Transverse colon (tissue), 4 donors: ENCODE measurements at regions not wholly inside any gene's neighbourhood (a gene's known extent, or its start where the extent isn't known, plus 50 kb on each side); places are given as distances from the start of the nearest gene placed in this dataset.

Experiments used
- DNase-seq: peaks from one replicate; pipeline ENCODE4 v3.0.0-alpha.2; 2019
- H3K27ac ChIP-seq, 4 donors: fragments of 200-600 bp; sonication (generic); 2 replicates each; pipeline ENCODE4 v1.5.1; 2016 to 2018; ENCODE audit warnings: inconsistent platforms in 4 of 4
- H3K27me3 ChIP-seq: fragments of 200-600 bp; sonication (generic); 2 replicates; pipeline ENCODE4 v1.5.1; 2017; ENCODE audit warnings: inconsistent platforms
- H3K36me3 ChIP-seq, 4 donors: fragments of 200-600 bp; sonication (generic); 2 replicates each; pipeline ENCODE4 v1.5.1; 2017 to 2019; ENCODE audit warnings: inconsistent platforms in 4 of 4
- H3K4me1 ChIP-seq, 4 donors: fragments of 200-600 bp; sonication (generic); 2 replicates each; pipeline ENCODE4 v1.5.1; 2017 to 2020; ENCODE audit warnings: inconsistent platforms in 4 of 4
- H3K4me3 ChIP-seq, 4 donors: fragments of 200-600 bp; sonication (generic); 1 replicate in 1 of 4; 2 replicates in 3 of 4; pipeline versions ENCODE4 v1.5.1 to v1.6.1; 2017 to 2019; ENCODE audit warnings: inconsistent platforms in 4 of 4
- H3K9me3 ChIP-seq, 2 donors: fragments of 200-600 bp; sonication (generic); 2 replicates each; pipeline ENCODE4 v1.5.1; 2017 to 2019; ENCODE audit warnings: inconsistent platforms in 2 of 2
- EP300 ChIP-seq: sonication (generic); formaldehyde crosslinking; IDR thresholded peaks from one replicate; pipeline ENCODE4 v1.6.1; 2017; ENCODE audit warnings: antibody characterized with exemption, low read depth
- POLR2A ChIP-seq: fragments of 450-650 bp; IDR thresholded peaks from one replicate; pipeline ENCODE4 v1.6.1; 2016; ENCODE audit warnings: antibody characterized with exemption, mild to moderate bottlenecking, moderate library complexity
- POLR2AphosphoS5 ChIP-seq, 3 donors: sonication (generic); formaldehyde crosslinking; IDR thresholded peaks; one replicate each; pipeline ENCODE4 v1.6.1; 2016; ENCODE audit warnings: antibody characterized with exemption in 3 of 3
- WGBS, 2 donors: methylation state at CpG; one replicate each; pipeline ENCODE4 v1.1.5; 2018; ENCODE audit warnings: low coverage in 1 of 2; 5-methylcytosine and 5-hydroxymethylcytosine counted together
- in situ Hi-C, 4 donors: fragments of 200-750 bp; cut with MboI; loops; one replicate each; pipeline versions ENCODE4 v1.15.0 to v1.15.1; 2017; ENCODE audit warnings: low sequenced_read_pairs in 3 of 4, low pct_ligation_motif_present in 1 of 4, low pct_unique_long_range_greater_than_20kb in 1 of 4
- intact Hi-C: fragments of 100-400 bp; cut with DNase I; formaldehyde crosslinking; loops from one replicate; pipeline ENCODE4 v1.15.1; 2023; ENCODE audit warnings: low total_unique reads
- TF ChIP-seq, protein P1 (sequence below), 5 experiments: fragments of 200-600 bp in 3 of 5; fragments of 450-650 bp in 2 of 5; sonication (generic) in 3 of 5; IDR thresholded peaks; 1 replicate in 2 of 5; 2 replicates in 3 of 5; pipeline ENCODE4 v1.5.1; 2016 to 2017; ENCODE audit warnings: antibody characterized with exemption in 5 of 5, inconsistent platforms in 3 of 5, mild to moderate bottlenecking in 2 of 5, moderate library complexity in 1 of 5

GRCh38 chr1:187442603-187443002 lies 613.9 kb downstream of the PLA2G4A start:
- H3K4me3 ChIP-seq = no peak overlapping the region
- intact Hi-C loops = no loop called here
- in situ Hi-C loops = no loop called here
- DNase-seq = no peak
- H3K27me3 ChIP-seq = no peaks in the 10 kb centered on the region
- no peaks in the 10 kb centered on the region for H3K4me1 ChIP-seq
- TF ChIP-seq POLR2AphosphoS5 (IDR thresholded peaks at IDR 0.05) (no peak), EP300 (no peak), POLR2A (no peak)
- TF ChIP-seq, protein P1, sequence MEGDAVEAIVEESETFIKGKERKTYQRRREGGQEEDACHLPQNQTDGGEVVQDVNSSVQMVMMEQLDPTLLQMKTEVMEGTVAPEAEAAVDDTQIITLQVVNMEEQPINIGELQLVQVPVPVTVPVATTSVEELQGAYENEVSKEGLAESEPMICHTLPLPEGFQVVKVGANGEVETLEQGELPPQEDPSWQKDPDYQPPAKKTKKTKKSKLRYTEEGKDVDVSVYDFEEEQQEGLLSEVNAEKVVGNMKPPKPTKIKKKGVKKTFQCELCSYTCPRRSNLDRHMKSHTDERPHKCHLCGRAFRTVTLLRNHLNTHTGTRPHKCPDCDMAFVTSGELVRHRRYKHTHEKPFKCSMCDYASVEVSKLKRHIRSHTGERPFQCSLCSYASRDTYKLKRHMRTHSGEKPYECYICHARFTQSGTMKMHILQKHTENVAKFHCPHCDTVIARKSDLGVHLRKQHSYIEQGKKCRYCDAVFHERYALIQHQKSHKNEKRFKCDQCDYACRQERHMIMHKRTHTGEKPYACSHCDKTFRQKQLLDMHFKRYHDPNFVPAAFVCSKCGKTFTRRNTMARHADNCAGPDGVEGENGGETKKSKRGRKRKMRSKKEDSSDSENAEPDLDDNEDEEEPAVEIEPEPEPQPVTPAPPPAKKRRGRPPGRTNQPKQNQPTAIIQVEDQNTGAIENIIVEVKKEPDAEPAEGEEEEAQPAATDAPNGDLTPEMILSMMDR (IDR thresholded peaks at IDR 0.05) = no peak
- no peak overlapping the region for H3K27ac ChIP-seq
- no peaks in the 10 kb centered on the region for H3K36me3 ChIP-seq
- WGBS, 2 donors = 60 to 63% methylated on average over 3 of the region's 3 CpGs
- no peaks in the 10 kb centered on the region for H3K9me3 ChIP-seq

DNA sequence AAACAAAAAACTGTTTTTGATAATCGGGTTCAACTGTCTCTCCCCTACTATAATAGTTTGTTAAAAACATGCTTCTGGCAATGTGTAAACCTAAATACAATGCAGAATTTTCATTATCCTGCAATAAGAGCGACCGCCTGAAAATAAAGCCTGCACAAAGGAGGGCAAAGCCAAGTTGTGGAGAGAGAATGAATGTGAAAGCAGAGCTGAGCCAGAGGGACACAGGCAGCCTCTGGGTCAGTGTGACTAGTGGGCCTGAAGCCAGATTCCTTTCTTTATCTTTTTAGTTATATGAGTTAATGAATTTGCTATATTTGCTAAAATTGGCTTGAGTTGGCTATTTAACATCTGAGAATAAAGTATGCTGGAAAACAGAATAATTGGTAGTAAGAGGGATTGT lies 615.2 kb downstream of the PLA2G4A start:
- intact Hi-C loops (no loop called here), in situ Hi-C loops (no loop called here)
- 87% methylated on average over 3 of the region's 3 CpGs for WGBS, 2 donors
- DNase-seq = no peak
- Histone ChIP-seq H3K36me3 (no peaks in the 10 kb centered on the region), H3K27ac (no peak overlapping the region), H3K4me1 (no peaks in the 10 kb centered on the region), H3K27me3 (no peaks in the 10 kb centered on the region), H3K4me3 (no peak overlapping the region), H3K9me3 (no peaks in the 10 kb centered on the region)
- TF ChIP-seq EP300 (no peak), POLR2AphosphoS5 (IDR thresholded peaks at IDR 0.05) (no peak), POLR2A (no peak)
- TF ChIP-seq, protein P1 (IDR thresholded peaks at IDR 0.05) = no peak

DNA sequence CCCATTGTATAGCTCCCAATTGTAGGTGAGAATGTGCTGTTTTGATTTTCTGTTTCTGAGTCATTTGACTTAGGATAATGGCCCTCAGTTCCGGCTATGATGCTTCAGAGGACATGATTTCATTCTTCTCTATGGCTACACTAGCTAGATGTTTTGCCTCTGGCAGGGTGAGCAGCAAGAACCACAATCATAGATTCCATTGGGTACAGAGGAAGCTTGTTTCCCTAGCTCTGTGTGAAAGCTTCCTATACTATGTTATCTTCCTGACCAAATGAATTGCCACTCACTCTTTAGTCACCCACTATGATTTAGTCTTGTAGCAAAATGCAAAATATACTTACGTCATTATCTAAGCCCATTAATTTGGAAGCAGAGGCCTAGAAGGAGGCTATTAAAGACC lies 616.3 kb downstream of the PLA2G4A start:
- no peaks in the 10 kb centered on the region for H3K4me1 ChIP-seq
- H3K4me3 ChIP-seq = no peak overlapping the region
- H3K36me3 ChIP-seq = no peaks in the 10 kb centered on the region
- no peak for DNase-seq
- intact Hi-C loops (no loop called here), in situ Hi-C loops (no loop called here)
- TF ChIP-seq, protein P1 (IDR thresholded peaks at IDR 0.05) = no peak
- TF ChIP-seq EP300 (no peak), POLR2AphosphoS5 (IDR thresholded peaks at IDR 0.05) (no peak), POLR2A (no peak)
- 86 to 93% methylated on average over 2 of the region's 2 CpGs for WGBS, 2 donors
- H3K27me3 ChIP-seq = no peaks in the 10 kb centered on the region
- H3K9me3 ChIP-seq = no peaks in the 10 kb centered on the region
- H3K27ac ChIP-seq = no peak overlapping the region

DNA sequence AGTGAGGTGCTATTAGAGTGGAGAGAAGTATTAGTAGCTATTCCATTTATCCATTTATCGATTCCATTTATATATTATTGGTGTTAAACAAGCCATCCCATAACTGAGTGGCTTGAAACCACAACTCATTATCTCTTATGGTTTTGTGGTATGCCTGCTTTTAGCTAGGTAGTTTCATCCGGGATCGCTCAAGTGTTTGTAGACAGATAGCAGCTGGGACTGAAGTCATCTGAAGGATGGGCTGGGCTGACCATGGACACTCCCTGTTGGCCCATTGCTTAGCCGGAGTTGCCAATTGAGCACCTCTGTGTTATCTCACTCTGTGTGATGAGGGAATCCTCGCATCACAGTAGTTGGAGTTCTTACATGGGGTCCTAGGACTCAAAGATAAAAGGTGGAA lies 622.5 kb downstream of the PLA2G4A start:
- Histone ChIP-seq H3K4me3 (no peak overlapping the region), H3K4me1 (no peaks in the 10 kb centered on the region), H3K9me3 (no peaks in the 10 kb centered on the region), H3K27ac (no peak overlapping the region), H3K27me3 (no peaks in the 10 kb centered on the region), H3K36me3 (no peaks in the 10 kb centered on the region)
- in situ Hi-C loops (no loop called here), intact Hi-C loops (no loop called here)
- no peak for DNase-seq
- TF ChIP-seq EP300 (no peak), POLR2A (no peak)
- 67 to 81% methylated on average over 1 to 5 of the region's 5 CpGs for WGBS, 2 donors

DNA sequence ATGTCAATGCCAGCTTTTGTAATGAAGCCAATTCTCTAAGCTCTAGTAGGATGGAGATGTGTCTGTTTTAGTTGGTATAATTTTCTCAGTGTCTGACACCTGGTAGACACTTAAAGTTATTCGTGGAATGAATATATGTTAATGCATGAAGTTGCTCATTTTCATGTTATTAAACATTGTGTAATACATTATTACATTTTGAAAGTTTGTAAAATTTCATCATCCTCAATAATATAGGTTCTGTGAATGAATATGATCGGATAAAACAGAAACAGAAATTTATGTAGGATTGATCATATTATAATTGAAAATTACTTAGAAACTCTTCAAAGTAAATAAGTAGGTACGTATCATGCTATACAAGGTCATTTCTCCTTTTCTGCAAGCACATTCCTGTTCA lies 625.3 kb downstream of the PLA2G4A start:
- Histone ChIP-seq H3K4me3 (no peak overlapping the region), H3K27me3 (no peaks in the 10 kb centered on the region), H3K4me1 (no peaks in the 10 kb centered on the region), H3K9me3 (no peaks in the 10 kb centered on the region), H3K36me3 (no peaks in the 10 kb centered on the region), H3K27ac (no peak overlapping the region)
- in situ Hi-C loops = no loop called here
- DNase-seq = no peak
- intact Hi-C loops = no loop called here
- TF ChIP-seq POLR2A = no peak
- no peak for TF ChIP-seq POLR2AphosphoS5 (IDR thresholded peaks at IDR 0.05)
- TF ChIP-seq EP300 = no peak
- TF ChIP-seq, protein P1 (IDR thresholded peaks at IDR 0.05) = no peak
- WGBS, 2 donors = 83 to 85% methylated on average over 3 of the region's 3 CpGs
